H1 (cell line): ENCODE measurements at regions not wholly inside any gene's neighbourhood (a gene's known extent, or its start where the extent isn't known, plus 50 kb on each side); places are given as distances from the start of the nearest gene placed in this dataset.

ENCODE experiments used
- CTCF ChIA-PET: fragments of 300-600 bp; sonication (Branson Sonifier 250); formaldehyde crosslinking; loops from one replicate; lab custom pipeline; 2021; ENCODE audit not compliant: partially characterized antibody; lab: Charles Lee
- POLR2A ChIA-PET: fragments of 300-600 bp; sonication (Branson Sonifier 250); formaldehyde crosslinking; loops from one replicate; lab custom pipeline; 2021; ENCODE audit warnings: inconsistent platforms; ENCODE audit not compliant: partially characterized antibody; lab: Charles Lee
- DNase-seq, 2 experiments: peaks; one replicate each; pipeline versions ENCODE4 v3.0.0 to v3.0.0-alpha.2; 2010 to 2022; ENCODE audit warnings: low spot score in 2 of 2, low read depth in 1 of 2, mixed read lengths in 1 of 2
- FAIRE-seq: peaks from 2 replicates; lab custom pipeline; 2011; peaks lifted over from hg19 to GRCh38; lab: Jason Lieb, UNC
- H2AFZ ChIP-seq: 2 replicates; pipeline ENCODE4 v1.8.1; 2012; ENCODE audit warnings: low read length, inconsistent platforms
- H2AK5ac ChIP-seq: 2 replicates; pipeline ENCODE4 v1.6.1; 2013; ENCODE audit warnings: low read depth, low read length
- H2BK120ac ChIP-seq: replicated peaks from 2 replicates; pipeline ENCODE3; 2013; ENCODE audit warnings: low read depth, low read length, inconsistent platforms
- H2BK12ac ChIP-seq: 2 replicates; pipeline ENCODE4 v1.6.1; 2013; ENCODE audit warnings: low read depth, low read length
- H2BK15ac ChIP-seq: 2 replicates; pipeline ENCODE4 v1.6.1; 2013; ENCODE audit warnings: low read length
- H2BK20ac ChIP-seq: 2 replicates; pipeline ENCODE4 v1.6.1; 2013; ENCODE audit warnings: low read length
- H2BK5ac ChIP-seq: 2 replicates; pipeline ENCODE4 v1.6.1; 2013; ENCODE audit warnings: low read depth, low read length
- H3K14ac ChIP-seq: 2 replicates; pipeline ENCODE4 v1.6.1; 2013; ENCODE audit warnings: inconsistent platforms; ENCODE audit not compliant: insufficient read length
- H3K18ac ChIP-seq: 2 replicates; pipeline ENCODE4 v1.6.1; 2013; ENCODE audit warnings: low read length; ENCODE audit errors: extremely low read depth
- H3K23ac ChIP-seq: 2 replicates; pipeline ENCODE4 v1.6.1; 2013; ENCODE audit warnings: inconsistent platforms; ENCODE audit not compliant: insufficient read length
- H3K23me2 ChIP-seq: 2 replicates; pipeline ENCODE4 v1.6.1; 2013; ENCODE audit warnings: low read depth, low read length
- H3K27ac ChIP-seq: 2 replicates; pipeline ENCODE4 v1.6.1; 2011; ENCODE audit warnings: low read depth, low read length, inconsistent platforms
- H3K27me3 ChIP-seq, 4 experiments: replicated peaks in 1 of 4; 1 replicate in 1 of 4; 2 replicates in 3 of 4; pipeline versions ENCODE4 v1.6.1 to v1.8.1; 2011 to 2013; ENCODE audit warnings: low read length in 3 of 4, mild to moderate bottlenecking in 3 of 4, inconsistent platforms in 2 of 4, mixed read lengths in 2 of 4, moderate library complexity in 1 of 4; ENCODE audit not compliant: control insufficient read depth in 3 of 4, insufficient read depth in 3 of 4; ENCODE audit errors: extremely low read depth in 1 of 4
- H3K36me3 ChIP-seq, 4 experiments: 2 replicates each; pipeline versions ENCODE4 v1.6.1 to v1.8.1; 2011 to 2013; ENCODE audit warnings: mild to moderate bottlenecking in 4 of 4, low read length in 3 of 4, moderate library complexity in 2 of 4, control low read depth in 1 of 4, inconsistent platforms in 1 of 4; ENCODE audit not compliant: insufficient read depth in 4 of 4, control insufficient read depth in 2 of 4
- H3K4ac ChIP-seq: replicated peaks from 2 replicates; pipeline ENCODE3; 2013; ENCODE audit warnings: low read length, low read depth, mixed read lengths, inconsistent platforms; ENCODE audit not compliant: insufficient read length
- H3K4me1 ChIP-seq, 4 experiments: replicated peaks in 1 of 4; 1 replicate in 1 of 4; 2 replicates in 3 of 4; pipeline versions ENCODE4 v1.6.1 to v1.8.1; 2011 to 2013; ENCODE audit warnings: low read length in 3 of 4, inconsistent platforms in 2 of 4, mixed read lengths in 1 of 4; ENCODE audit not compliant: insufficient read depth in 4 of 4, control insufficient read depth in 3 of 4
- H3K4me2 ChIP-seq, 2 experiments: 2 replicates each; pipeline versions ENCODE4 v1.6.1 to v1.8.1; 2011 to 2013; ENCODE audit warnings: low read depth in 2 of 2, low read length in 2 of 2, control low read depth in 1 of 2, inconsistent platforms in 1 of 2, mild to moderate bottlenecking in 1 of 2; ENCODE audit not compliant: insufficient read depth in 1 of 2
- H3K4me3 ChIP-seq, 4 experiments: fragments of 200-600, 300-600 bp in 1 of 4; sonication (generic), shearing (Covaris generic), sonication (Bioruptor Twin) in 1 of 4; 2 replicates each; pipeline versions ENCODE4 v1.5.1 to v1.8.1; 2011 to 2016; ENCODE audit warnings: low read length in 4 of 4, low read depth in 3 of 4, control low read depth in 2 of 4, inconsistent platforms in 2 of 4, mild to moderate bottlenecking in 2 of 4, mixed read lengths in 1 of 4, moderate library complexity in 1 of 4; ENCODE audit not compliant: insufficient read depth in 2 of 4; ENCODE audit errors: extremely low read depth in 1 of 4
- H3K56ac ChIP-seq: replicated peaks from 2 replicates; pipeline ENCODE3; 2013; ENCODE audit warnings: low read depth, mild to moderate bottlenecking, mixed read lengths, low read length, inconsistent platforms; ENCODE audit not compliant: insufficient read length
- H3K79me1 ChIP-seq: 2 replicates; pipeline ENCODE4 v1.6.1; 2013; ENCODE audit warnings: low read depth, low read length, control low read depth
- H3K79me2 ChIP-seq, 2 experiments: 2 replicates each; pipeline versions ENCODE4 v1.6.1 to v1.8.1; 2012 to 2013; ENCODE audit warnings: low read length in 2 of 2, mild to moderate bottlenecking in 2 of 2, inconsistent platforms in 1 of 2; ENCODE audit not compliant: insufficient read depth in 2 of 2, control insufficient read depth in 1 of 2
- H3K9ac ChIP-seq, 4 experiments: replicated peaks in 1 of 4; 1 replicate in 1 of 4; 2 replicates in 3 of 4; pipeline versions ENCODE4 v1.6.1 to v1.8.1; 2011 to 2013; ENCODE audit warnings: low read depth in 3 of 4, low read length in 3 of 4, control low read depth in 2 of 4, mild to moderate bottlenecking in 2 of 4, moderate library complexity in 2 of 4, inconsistent platforms in 1 of 4; ENCODE audit errors: extremely low read depth in 1 of 4
- H3K9me3 ChIP-seq, 2 experiments: 2 replicates each; pipeline versions ENCODE4 v1.6.1 to v1.8.1; 2012 to 2013; ENCODE audit warnings: mild to moderate bottlenecking in 2 of 2, moderate library complexity in 2 of 2, control low read depth in 1 of 2, inconsistent platforms in 1 of 2, low read depth in 1 of 2, low read length in 1 of 2, mixed read lengths in 1 of 2; ENCODE audit not compliant: insufficient read depth in 2 of 2
- H4K20me1 ChIP-seq, 2 experiments: replicated peaks in 1 of 2; 2 replicates each; pipeline versions ENCODE3 to v1.8.1; 2011 to 2013; ENCODE audit warnings: inconsistent platforms in 2 of 2, low read length in 2 of 2, mild to moderate bottlenecking in 1 of 2; ENCODE audit not compliant: insufficient read depth in 2 of 2, control insufficient read depth in 1 of 2
- H4K5ac ChIP-seq: 2 replicates; pipeline ENCODE4 v1.6.1; 2013; ENCODE audit warnings: low read length, low read depth, mixed read lengths, inconsistent platforms; ENCODE audit not compliant: insufficient read length
- H4K8ac ChIP-seq: 2 replicates; pipeline ENCODE4 v1.8.0; 2013; ENCODE audit warnings: mild to moderate bottlenecking, moderate library complexity, low read length, inconsistent platforms; ENCODE audit not compliant: insufficient read depth; ENCODE audit errors: extremely low read depth
- H4K91ac ChIP-seq: replicated peaks from 2 replicates; pipeline ENCODE3; 2013; ENCODE audit warnings: low read length, mixed read lengths, inconsistent platforms; ENCODE audit not compliant: insufficient read length
- ASH2L ChIP-seq: fragments of 200-600, 300-600 bp; sonication (generic); IDR thresholded peaks from one replicate; pipeline ENCODE4 v1.7.1; 2017; ENCODE audit warnings: low read length
- EZH2 ChIP-seq: fragments of 200-600 bp; sonication (generic); IDR thresholded peaks from 2 replicates; pipeline ENCODE4 v1.7.1; 2012; ENCODE audit warnings: low read depth, mild to moderate bottlenecking, moderate library complexity, low read length, inconsistent platforms; ENCODE audit not compliant: severe bottlenecking
- GABPA ChIP-seq: IDR thresholded peaks from 2 replicates; pipeline ENCODE4 v1.6.1; 2011; ENCODE audit warnings: mild to moderate bottlenecking, low read length, moderate library complexity, borderline replicate concordance; ENCODE audit not compliant: insufficient read depth
- JUN ChIP-seq: IDR thresholded peaks from 2 replicates; pipeline ENCODE4 v1.6.1; 2011; ENCODE audit warnings: low read depth, mild to moderate bottlenecking, improper control_type of control experiment, low read length
- KDM1A ChIP-seq: fragments of 200-600, 300-600 bp; sonication (generic); IDR thresholded peaks from 2 replicates; pipeline ENCODE4 v1.7.1; 2016; ENCODE audit warnings: mild to moderate bottlenecking, low read length, borderline replicate concordance
- KDM5A ChIP-seq: fragments of 200-600 bp; IDR thresholded peaks from 2 replicates; pipeline ENCODE4 v1.7.1; 2012; ENCODE audit warnings: mild to moderate bottlenecking, low read length, inconsistent platforms, mixed read lengths
- NRF1 ChIP-seq: IDR thresholded peaks from 2 replicates; pipeline ENCODE4 v1.6.1; 2011; ENCODE audit warnings: mild to moderate bottlenecking, low read depth, low read length, improper control_type of control experiment
- RNF2 ChIP-seq: fragments of 200-900, 300-1000 bp; sonication (generic); IDR thresholded peaks from 2 replicates; pipeline ENCODE4 v1.7.1; 2016; ENCODE audit warnings: borderline replicate concordance, low read depth, mild to moderate bottlenecking, antibody characterized with exemption, low read length; ENCODE audit not compliant: poor library complexity, severe bottlenecking; ENCODE audit errors: missing control alignments
- SAP30 ChIP-seq: fragments of 300-600 bp; sonication (generic); IDR thresholded peaks from 2 replicates; pipeline ENCODE4 v1.7.1; 2012; ENCODE audit warnings: low read length, moderate library complexity, mild to moderate bottlenecking, inconsistent platforms; ENCODE audit not compliant: insufficient read depth, insufficient replicate concordance
- SIN3A ChIP-seq, 2 experiments: IDR thresholded peaks in 1 of 2; conservative IDR thresholded peaks in 1 of 2; 2 replicates each; pipeline ENCODE4 v1.6.1; 2011 to 2012; ENCODE audit warnings: low read length in 2 of 2, improper control_type of control experiment in 1 of 2, low read depth in 1 of 2, mild to moderate bottlenecking in 1 of 2
- SIRT6 ChIP-seq: IDR thresholded peaks from one replicate; pipeline ENCODE4 v1.7.1; 2012; ENCODE audit warnings: low read length, inconsistent platforms
- TBP ChIP-seq: IDR thresholded peaks from 2 replicates; pipeline ENCODE4 v1.6.1; 2011; ENCODE audit warnings: low read depth, low read length, improper control_type of control experiment
- YY1 ChIP-seq: IDR thresholded peaks from 2 replicates; pipeline ENCODE4 v1.6.1; 2011; ENCODE audit warnings: low read depth, mild to moderate bottlenecking, low read length
- WGBS, 2 experiments: shearing (Covaris generic) in 1 of 2; methylation state at CpG; one replicate each; pipeline versions ENCODE4 v1.1.6 to v1.1.7; 2013 to 2015; ENCODE audit warnings: low lambda C conversion rate in 2 of 2, mixed read lengths in 2 of 2, inconsistent platforms in 1 of 2, low coverage in 1 of 2, missing lambda C conversion rate in 1 of 2; ENCODE audit not compliant: insufficient replicate concordance in 2 of 2, insufficient coverage in 1 of 2, insufficient read length in 1 of 2; ENCODE audit errors: extremely low coverage in 1 of 2, missing lambda C conversion rate in 1 of 2; 5-methylcytosine and 5-hydroxymethylcytosine counted together
- TF ChIP-seq, protein P1 (sequence below): IDR thresholded peaks from 2 replicates; pipeline ENCODE4 v1.6.1; 2011; ENCODE audit warnings: low read depth, mild to moderate bottlenecking, low read length; ENCODE audit not compliant: insufficient read depth

DNA sequence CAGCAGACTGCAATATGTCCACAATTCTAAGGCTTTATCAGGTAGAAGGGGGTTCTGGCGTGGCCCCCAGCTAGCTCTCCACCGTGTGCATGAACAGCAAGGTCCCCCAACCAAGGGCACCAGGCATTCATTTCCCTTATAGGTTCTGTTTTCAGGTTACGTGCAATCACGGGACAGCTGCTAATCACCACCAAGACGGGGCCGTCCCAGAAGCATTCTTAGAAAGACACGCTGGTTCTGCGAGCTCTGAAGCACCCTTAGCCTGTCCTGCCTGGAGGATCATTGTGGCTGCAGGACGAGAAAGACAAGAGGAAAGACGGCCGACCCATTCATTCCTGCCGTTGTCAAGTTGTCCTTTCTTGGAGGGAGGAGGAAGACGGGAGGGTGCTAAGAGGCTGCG is 302.9 kb downstream of the SOX9 start:
- H4K91ac ChIP-seq: no peak overlapping the region
- CTCF ChIA-PET: interaction anchor here (0.6 to 1.9 kb wide), 3 partner anchors 11 to 116 kb away, joined by 3 to 4 read pairs (median 4); no protein-coding TSS in a partner anchor
- H2BK12ac ChIP-seq: no peak overlapping the region
- 81% methylated on average over 13 of the region's 14 CpGs; no CpG with 5 or more reads in 1 of the 2 experiments for WGBS, 2 experiments
- FAIRE-seq: no peak
- no peaks in the 10 kb centered on the region for H4K20me1 ChIP-seq
- H3K79me2 ChIP-seq: no peaks in the 10 kb centered on the region
- no peak overlapping the region for H4K5ac ChIP-seq
- H3K4me1 ChIP-seq: peaks cover 0 to 5% (median 0%) of the 10 kb centered on the region in 4 experiments; a peak in 2 of 7 replicates
- no peak for TF ChIP-seq NRF1
- TF ChIP-seq ASH2L: no peak
- no peak for TF ChIP-seq KDM5A
- TF ChIP-seq, protein P1, sequence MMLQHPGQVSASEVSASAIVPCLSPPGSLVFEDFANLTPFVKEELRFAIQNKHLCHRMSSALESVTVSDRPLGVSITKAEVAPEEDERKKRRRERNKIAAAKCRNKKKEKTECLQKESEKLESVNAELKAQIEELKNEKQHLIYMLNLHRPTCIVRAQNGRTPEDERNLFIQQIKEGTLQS: no peak
- TF ChIP-seq RNF2: no peak
- TF ChIP-seq SIRT6: no peak
- TF ChIP-seq SAP30: no peak
- no peak for TF ChIP-seq KDM1A
- no peak for TF ChIP-seq EZH2
- TF ChIP-seq TBP: no peak
- no peak for TF ChIP-seq JUN
- no peak for TF ChIP-seq SIN3A (conservative IDR thresholded peaks at IDR 0.05 in 1 of 2, IDR thresholded peaks at IDR 0.05 in 1 of 2; ENCODE audit: low read depth in 1 of 2, low read length in 2 of 2)
- no peak for TF ChIP-seq YY1
- no peak for TF ChIP-seq GABPA
- H2BK15ac ChIP-seq: no peak overlapping the region
- H2BK5ac ChIP-seq: no peak overlapping the region
- no peak overlapping the region for H2AK5ac ChIP-seq
- no peak overlapping the region for H3K4me2 ChIP-seq
- H3K18ac ChIP-seq: no peak overlapping the region
- H3K4me3 ChIP-seq: no peak overlapping the region
- no peak overlapping the region for H2BK120ac ChIP-seq
- H4K8ac ChIP-seq: no peak overlapping the region
- H3K9me3 ChIP-seq: no peaks in the 10 kb centered on the region
- H3K23ac ChIP-seq: no peak overlapping the region
- H3K27ac ChIP-seq: no peak overlapping the region
- no peaks in the 10 kb centered on the region for H3K23me2 ChIP-seq
- POLR2A ChIA-PET: no interaction called here
- no peak overlapping the region for H2AFZ ChIP-seq
- no peak overlapping the region for H3K9ac ChIP-seq
- H3K36me3 ChIP-seq: no peaks in the 10 kb centered on the region
- H3K79me1 ChIP-seq: no peaks in the 10 kb centered on the region
- DNase-seq: no peak
- no peak overlapping the region for H3K14ac ChIP-seq
- H2BK20ac ChIP-seq: no peak overlapping the region
- no peak overlapping the region for H3K4ac ChIP-seq
- H3K27me3 ChIP-seq: no peaks in the 10 kb centered on the region
- no peak overlapping the region for H3K56ac ChIP-seq
